OCI-LY1 (cell line): ENCODE measurements at regions not wholly inside any gene's neighbourhood (a gene's known extent, or its start where the extent isn't known, plus 50 kb on each side); places are given as distances from the start of the nearest gene placed in this dataset.

Experiments used
- H2AFZ ChIP-seq: fragments of 200-600 bp; sonication (generic), shearing (Covaris generic); 2 replicates; pipeline ENCODE4 v1.6.0; 2014; ENCODE audit warnings: antibody characterized with exemption, mild to moderate bottlenecking, low read length
- H3F3A ChIP-seq: fragments of 200-600 bp; sonication (generic), shearing (Covaris generic); 2 replicates; pipeline ENCODE4 v1.6.0; 2014; ENCODE audit warnings: mild to moderate bottlenecking, antibody characterized with exemption, low read length, moderate library complexity; ENCODE audit not compliant: insufficient read depth
- H3K27ac ChIP-seq: fragments of 200-600 bp; sonication (generic); 2 replicates; pipeline ENCODE4 v1.5.1; 2014; ENCODE audit warnings: low read length, mixed run types, mild to moderate bottlenecking, low read depth; ENCODE audit not compliant: poor library complexity, severe bottlenecking
- H3K27me3 ChIP-seq: fragments of 200-600 bp; sonication (generic); 2 replicates; pipeline ENCODE4 v1.6.0; 2014; ENCODE audit warnings: antibody characterized with exemption, mild to moderate bottlenecking, low read length, moderate library complexity; ENCODE audit not compliant: insufficient read depth
- H3K36me3 ChIP-seq: fragments of 200-600 bp; sonication (generic); 2 replicates; pipeline ENCODE4 v1.6.1; 2014; ENCODE audit warnings: mild to moderate bottlenecking, antibody characterized with exemption, low read length, moderate library complexity, mixed read lengths; ENCODE audit not compliant: insufficient read depth
- H3K4me1 ChIP-seq: fragments of 200-600 bp; sonication (generic); 2 replicates; pipeline ENCODE4 v1.5.1; 2014; ENCODE audit warnings: mild to moderate bottlenecking, low read length, moderate library complexity; ENCODE audit not compliant: insufficient read depth, severe bottlenecking
- H3K4me2 ChIP-seq: fragments of 200-600 bp; sonication (generic), shearing (Covaris generic); 2 replicates; pipeline ENCODE4 v1.6.1; 2014; ENCODE audit warnings: low read length
- H3K4me3 ChIP-seq: fragments of 200-600 bp; sonication (generic); 2 replicates; pipeline ENCODE4 v1.5.1; 2014; ENCODE audit warnings: low read length, low read depth, mild to moderate bottlenecking, mixed read lengths; ENCODE audit not compliant: poor library complexity, severe bottlenecking
- H3K79me2 ChIP-seq: fragments of 200-600 bp; shearing (Covaris generic); 2 replicates; pipeline ENCODE4 v1.6.1; 2016; ENCODE audit warnings: mixed run types, low read length, mixed read lengths; ENCODE audit not compliant: insufficient read depth
- H3K9ac ChIP-seq: fragments of 200-600 bp; sonication (generic), shearing (Covaris generic); 2 replicates; pipeline ENCODE4 v1.6.1; 2014; ENCODE audit warnings: mild to moderate bottlenecking, low read length, mixed read lengths
- H3K9me2 ChIP-seq: fragments of 200-600 bp; sonication (generic), shearing (Covaris generic); 2 replicates; pipeline ENCODE4 v1.6.1; 2014; ENCODE audit warnings: low read depth, mild to moderate bottlenecking, low read length, mixed read lengths
- H3K9me3 ChIP-seq: fragments of 200-600 bp; shearing (Covaris generic); 2 replicates; pipeline ENCODE4 v1.6.1; 2014; ENCODE audit warnings: low read length, mixed read lengths
- H4K20me1 ChIP-seq: fragments of 200-600 bp; sonication (generic), shearing (Covaris generic); 2 replicates; pipeline ENCODE4 v1.6.0; 2016; ENCODE audit warnings: mild to moderate bottlenecking, low read length; ENCODE audit not compliant: insufficient read depth
- CTCF ChIP-seq: fragments of 200-600 bp; sonication (generic), shearing (Covaris generic); IDR thresholded peaks from 2 replicates; pipeline ENCODE4 v1.5.1; 2017; ENCODE audit warnings: mild to moderate bottlenecking, antibody characterized with exemption, low read length, moderate library complexity, mixed read lengths
- EZH2 ChIP-seq: fragments of 200-600 bp; sonication (generic), shearing (Covaris generic); IDR thresholded peaks from 2 replicates; pipeline ENCODE4 v1.8.0; 2017; ENCODE audit warnings: borderline replicate concordance, mixed run types, mild to moderate bottlenecking, antibody characterized with exemption, low read length, moderate library complexity, mixed read lengths

GRCh38 chr4:138045036-138045435 is 197.1 kb downstream of the SLC7A11 start:
- Histone ChIP-seq H3K27ac (no peak overlapping the region), H4K20me1 (no peaks in the 10 kb centered on the region), H3K4me2 (no peak overlapping the region), H3K9me2 (no peaks in the 10 kb centered on the region), H2AFZ (no peak overlapping the region), H3K4me3 (no peak overlapping the region), H3K9me3 (no peaks in the 10 kb centered on the region), H3K4me1 (no peaks in the 10 kb centered on the region), H3K79me2 (no peaks in the 10 kb centered on the region), H3F3A (no peaks in the 10 kb centered on the region), H3K27me3 (no peaks in the 10 kb centered on the region), H3K36me3 (no peaks in the 10 kb centered on the region), H3K9ac (no peak overlapping the region)
- TF ChIP-seq CTCF = no peak
- TF ChIP-seq EZH2 = no peak

- H4K20me1 ChIP-seq = no peaks in the 10 kb centered on the region
- no peak for TF ChIP-seq CTCF
- TF ChIP-seq EZH2 = no peak
- no peaks in the 10 kb centered on the region for H3K9me3 ChIP-seq
- no peaks in the 10 kb centered on the region for H3K4me1 ChIP-seq
- H2AFZ ChIP-seq = no peak overlapping the region
- no peaks in the 10 kb centered on the region for H3K79me2 ChIP-seq
- no peak overlapping the region for H3K4me3 ChIP-seq
- H3K27ac ChIP-seq = no peak overlapping the region
- H3K9me2 ChIP-seq = no peaks in the 10 kb centered on the region
- no peaks in the 10 kb centered on the region for H3K36me3 ChIP-seq
- H3K4me2 ChIP-seq = no peak overlapping the region
- no peaks in the 10 kb centered on the region for H3K27me3 ChIP-seq
- H3F3A ChIP-seq = no peaks in the 10 kb centered on the region
- H3K9ac ChIP-seq = no peak overlapping the region
These were observed 203.1 kb downstream of the SLC7A11 start for GRCh38 chr4:138039010-138039409.

DNA sequence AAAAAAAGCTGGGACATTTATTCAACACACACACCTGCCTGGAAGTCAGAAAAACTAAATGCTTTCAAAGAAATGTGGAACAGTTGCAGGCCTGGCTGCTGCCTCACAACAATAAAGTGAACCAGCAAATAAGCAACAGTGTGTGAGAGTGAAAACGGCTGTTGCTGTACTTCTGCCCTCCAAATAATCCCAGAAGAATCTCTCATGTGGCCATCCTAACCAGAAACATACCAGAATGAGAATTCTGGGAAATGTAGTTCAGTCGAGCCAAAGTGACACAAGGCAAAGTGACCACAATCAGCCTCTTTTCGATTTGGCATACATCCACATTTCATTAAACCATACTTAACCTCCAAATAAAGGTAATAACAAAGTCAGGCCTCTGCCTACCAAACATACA is 204.5 kb downstream of the SLC7A11 start:
- no peak overlapping the region for H3K9ac ChIP-seq
- H3F3A ChIP-seq = no peaks in the 10 kb centered on the region
- H3K9me3 ChIP-seq = no peaks in the 10 kb centered on the region
- no peak overlapping the region for H3K4me2 ChIP-seq
- no peak overlapping the region for H3K4me3 ChIP-seq
- H3K36me3 ChIP-seq = no peaks in the 10 kb centered on the region
- no peaks in the 10 kb centered on the region for H3K9me2 ChIP-seq
- H2AFZ ChIP-seq = no peak overlapping the region
- H3K27me3 ChIP-seq = no peaks in the 10 kb centered on the region
- H4K20me1 ChIP-seq = no peaks in the 10 kb centered on the region
- H3K27ac ChIP-seq = no peak overlapping the region
- TF ChIP-seq CTCF = no peak
- TF ChIP-seq EZH2 = no peak
- H3K4me1 ChIP-seq = no peaks in the 10 kb centered on the region
- H3K79me2 ChIP-seq = no peaks in the 10 kb centered on the region
